PC-3 (cell line): ENCODE measurements at regions not wholly inside any gene's neighbourhood (a gene's known extent, or its start where the extent isn't known, plus 50 kb on each side); places are given as distances from the start of the nearest gene placed in this dataset.

Experiments
- CTCF ChIP-seq: fragments of 300-600 bp; sonication (generic); conservative IDR thresholded peaks from 2 replicates; pipeline ENCODE4 v1.5.1; 2017; ENCODE audit warnings: antibody characterized with exemption, low read depth, mild to moderate bottlenecking, low read length
- EZH2 ChIP-seq: fragments of 300-600 bp; sonication (generic); IDR thresholded peaks from one replicate; pipeline ENCODE4 v1.6.1; 2017; ENCODE audit warnings: antibody characterized with exemption, mild to moderate bottlenecking, low read length; ENCODE audit not compliant: unreplicated experiment
- EZH2phosphoT487 ChIP-seq: fragments of 300-600 bp; sonication (generic); IDR thresholded peaks from 2 replicates; pipeline ENCODE4 v1.6.1; 2018; ENCODE audit warnings: mild to moderate bottlenecking, antibody characterized with exemption, low read length, borderline replicate concordance

GRCh38 chr5:82448374-82448773 lies 170.2 kb upstream of the RPS23 start:
- no peak for TF ChIP-seq CTCF
- TF ChIP-seq EZH2, result no peak
- no peak for TF ChIP-seq EZH2phosphoT487
